Kidney (tissue), 13 donors: ENCODE measurements at regions not wholly inside any gene's neighbourhood (a gene's known extent, or its start where the extent isn't known, plus 50 kb on each side); places are given as distances from the start of the nearest gene placed in this dataset.

Experiments used
- DNase-seq, 5 donors: peaks; one replicate each; pipeline ENCODE4 v3.0.0-alpha.2; 2013 to 2020
- FAIRE-seq: peaks from 2 replicates; lab custom pipeline; 2012; peaks lifted over from hg19 to GRCh38; lab: Jason Lieb, UNC
- H3K27ac ChIP-seq, 2 donors: one replicate each; pipeline ENCODE4 v1.7.0; 2013; ENCODE audit warnings: low read depth in 2 of 2, low read length in 2 of 2, inconsistent platforms in 1 of 2
- H3K27me3 ChIP-seq: one replicate; pipeline ENCODE4 v1.7.1; 2013; ENCODE audit warnings: low read length, inconsistent platforms; ENCODE audit not compliant: control insufficient read depth, insufficient read depth
- H3K36me3 ChIP-seq, 3 donors: one replicate each; pipeline versions ENCODE4 v1.7.0 to v1.7.1; 2013; ENCODE audit warnings: low read length in 3 of 3, control low read depth in 1 of 3, inconsistent platforms in 1 of 3; ENCODE audit not compliant: insufficient read depth in 3 of 3, control insufficient read depth in 2 of 3
- H3K4me1 ChIP-seq, 3 donors: one replicate each; pipeline versions ENCODE4 v1.7.0 to v1.7.1; 2013; ENCODE audit warnings: low read length in 3 of 3, inconsistent platforms in 1 of 3, low read depth in 1 of 3; ENCODE audit not compliant: control insufficient read depth in 2 of 3, insufficient read depth in 2 of 3
- H3K4me3 ChIP-seq, 3 donors: one replicate each; pipeline versions ENCODE4 v1.7.0 to v1.8.1; 2013; ENCODE audit warnings: low read length in 3 of 3, control low read depth in 1 of 3, inconsistent platforms in 1 of 3
- H3K9ac ChIP-seq, 3 donors: one replicate each; pipeline versions ENCODE4 v1.7.0 to v1.7.1; 2013; ENCODE audit warnings: low read length in 3 of 3, control low read depth in 1 of 3, inconsistent platforms in 1 of 3
- H3K9me3 ChIP-seq, 3 donors: one replicate each; pipeline versions ENCODE4 v1.7.0 to v1.7.1; 2013; ENCODE audit warnings: low read length in 3 of 3, control low read depth in 1 of 3, inconsistent platforms in 1 of 3; ENCODE audit not compliant: control insufficient read depth in 2 of 3, insufficient read depth in 1 of 3
- CTCF ChIP-seq: IDR thresholded peaks from 3 replicates; pipeline ENCODE4 v1.5.1; 2012; ENCODE audit warnings: mild to moderate bottlenecking, moderate library complexity, borderline replicate concordance; ENCODE audit not compliant: insufficient read depth; ENCODE audit errors: extremely low read depth
- intact Hi-C: fragments of 100-400 bp; cut with DNase I; formaldehyde crosslinking; loops from one replicate; pipeline ENCODE4 v1.11.1; 2022
- donor health status: control.
- donor health status: control.
- donor health status: control.
- donor health status: control.
- donor health status: control.
- donor health status: DM: yes; HTN: yes; CAD: no.
- donor health status: Normal renal cell carcinoma (clear cell type).

GRCh38 chr14:66116732-66117131 is 369.4 kb upstream of the CCDC196 start:
- intact Hi-C loops = no loop called here
- DNase-seq = no peak
- FAIRE-seq = no peak
- no peak for TF ChIP-seq CTCF
- Histone ChIP-seq H3K9ac (no peak overlapping the region), H3K27ac (no peak overlapping the region), H3K4me1 (no peaks in the 10 kb centered on the region), H3K9me3 (no peaks in the 10 kb centered on the region), H3K27me3 (no peaks in the 10 kb centered on the region), H3K4me3 (no peak overlapping the region), H3K36me3 (no peaks in the 10 kb centered on the region)

GRCh38 chr14:66117600-66117999 is 368.6 kb upstream of the CCDC196 start:
- Histone ChIP-seq H3K9me3 (no peaks in the 10 kb centered on the region), H3K9ac (no peak overlapping the region), H3K27me3 (no peaks in the 10 kb centered on the region), H3K27ac (no peak overlapping the region), H3K4me1 (no peaks in the 10 kb centered on the region), H3K36me3 (no peaks in the 10 kb centered on the region), H3K4me3 (no peak overlapping the region)
- DNase-seq (no peak), FAIRE-seq (no peak)
- intact Hi-C loops = no loop called here
- TF ChIP-seq CTCF = no peak

GRCh38 chr14:66119606-66120231 is 366.5 kb upstream of the CCDC196 start:
- H3K27ac ChIP-seq = no peak overlapping the region
- no peak overlapping the region for H3K4me3 ChIP-seq
- intact Hi-C loops = no loop called here
- DNase-seq (no peak), FAIRE-seq (no peak)
- TF ChIP-seq CTCF = no peak
- H3K27me3 ChIP-seq = no peaks in the 10 kb centered on the region
- H3K9ac ChIP-seq = no peak overlapping the region
- H3K9me3 ChIP-seq = no peaks in the 10 kb centered on the region
- no peaks in the 10 kb centered on the region for H3K4me1 ChIP-seq
- H3K36me3 ChIP-seq = no peaks in the 10 kb centered on the region

GRCh38 chr14:66120402-66120801 is 365.8 kb upstream of the CCDC196 start:
- no peak for FAIRE-seq
- no peak for DNase-seq
- Histone ChIP-seq H3K9ac (no peak overlapping the region), H3K4me3 (no peak overlapping the region), H3K27ac (no peak overlapping the region), H3K4me1 (no peaks in the 10 kb centered on the region), H3K36me3 (no peaks in the 10 kb centered on the region), H3K9me3 (no peaks in the 10 kb centered on the region), H3K27me3 (no peaks in the 10 kb centered on the region)
- intact Hi-C loops = no loop called here
- TF ChIP-seq CTCF = no peak
